SU-DHL-6 (cell line): ENCODE measurements at regions not wholly inside any gene's neighbourhood (a gene's known extent, or its start where the extent isn't known, plus 50 kb on each side); places are given as distances from the start of the nearest gene placed in this dataset.

Source experiments
- H2AFZ ChIP-seq: fragments of 200-600 bp; sonication (generic); 2 replicates; pipeline ENCODE4 v1.6.1; 2014; ENCODE audit warnings: low read depth, mild to moderate bottlenecking, moderate library complexity, mixed read lengths, antibody characterized with exemption, low read length; ENCODE audit not compliant: severe bottlenecking
- H3F3A ChIP-seq: fragments of 200-600 bp; shearing (Covaris generic); 2 replicates; pipeline ENCODE4 v1.6.0; 2016; ENCODE audit warnings: antibody characterized with exemption, mild to moderate bottlenecking; ENCODE audit not compliant: insufficient read depth
- H3K27ac ChIP-seq: fragments of 200-600 bp; sonication (generic); 2 replicates; pipeline ENCODE4 v1.5.1; 2016; ENCODE audit warnings: low read depth, mild to moderate bottlenecking, low read length, moderate library complexity, mixed read lengths
- H3K27me3 ChIP-seq: fragments of 200-600 bp; sonication (generic), shearing (Covaris generic); 2 replicates; pipeline ENCODE4 v1.6.0; 2014; ENCODE audit warnings: mild to moderate bottlenecking, low read length
- H3K36me3 ChIP-seq: fragments of 200-600 bp; sonication (generic); 2 replicates; pipeline ENCODE4 v1.6.1; 2014; ENCODE audit warnings: mild to moderate bottlenecking, low read length, mixed read lengths
- H3K4me2 ChIP-seq: fragments of 300-600, 200-600 bp; shearing (Covaris generic), sonication (generic); 2 replicates; pipeline ENCODE4 v1.6.0; 2014; ENCODE audit warnings: low read length, low read depth, mild to moderate bottlenecking; ENCODE audit not compliant: poor library complexity, severe bottlenecking
- H3K4me3 ChIP-seq: fragments of 200-600 bp; sonication (generic); 2 replicates; pipeline ENCODE4 v1.5.1; 2014; ENCODE audit warnings: antibody characterized with exemption, low read length, mild to moderate bottlenecking, mixed read lengths; ENCODE audit not compliant: insufficient read depth, poor library complexity, severe bottlenecking
- H3K79me2 ChIP-seq: fragments of 200-600 bp; sonication (generic); 2 replicates; pipeline ENCODE4 v1.6.1; 2014; ENCODE audit warnings: mild to moderate bottlenecking, low read length, moderate library complexity; ENCODE audit not compliant: insufficient read depth
- H3K9ac ChIP-seq: fragments of 200-600 bp; sonication (generic); 2 replicates; pipeline ENCODE4 v1.7.0; 2014; ENCODE audit warnings: mild to moderate bottlenecking, low read length
- H3K9me2 ChIP-seq: fragments of 200-600 bp; sonication (generic); replicated peaks from 2 replicates; pipeline ENCODE4 v1.6.1; 2014; ENCODE audit warnings: low read length; ENCODE audit not compliant: insufficient read depth
- H3K9me3 ChIP-seq: fragments of 200-600 bp; sonication (generic); 2 replicates; pipeline ENCODE4 v1.6.1; 2014; ENCODE audit warnings: low read length, mixed read lengths; ENCODE audit not compliant: insufficient read depth
- H4K20me1 ChIP-seq: fragments of 200-600 bp; sonication (generic); 2 replicates; pipeline ENCODE4 v1.6.1; 2014; ENCODE audit warnings: low read depth, mild to moderate bottlenecking, antibody characterized with exemption, low read length, moderate library complexity, mixed read lengths
- EZH2phosphoT487 ChIP-seq: fragments of 200-600 bp; sonication (generic), shearing (Covaris generic); conservative IDR thresholded peaks from 2 replicates; pipeline ENCODE4 v1.6.1; 2018; ENCODE audit warnings: mild to moderate bottlenecking, antibody characterized with exemption, low read length, moderate library complexity, mixed read lengths
- TF ChIP-seq, protein P1 (sequence below): fragments of 200-600 bp; sonication (generic); IDR thresholded peaks from one replicate; pipeline ENCODE4 v1.5.1; 2017; ENCODE audit warnings: antibody characterized with exemption, mild to moderate bottlenecking, low read length, moderate library complexity; ENCODE audit not compliant: insufficient read depth, poor library complexity, severe bottlenecking

- Histone ChIP-seq H3K9me3 (no peaks in the 10 kb centered on the region), H3F3A (no peaks in the 10 kb centered on the region), H2AFZ (no peak overlapping the region), H3K79me2 (no peaks in the 10 kb centered on the region), H3K4me2 (no peak overlapping the region), H3K27me3 (no peaks in the 10 kb centered on the region), H3K9ac (no peak overlapping the region), H3K27ac (no peak overlapping the region), H3K36me3 (no peaks in the 10 kb centered on the region), H4K20me1 (no peaks in the 10 kb centered on the region), H3K4me3 (no peak overlapping the region), H3K9me2 (no peaks in the 10 kb centered on the region)
- TF ChIP-seq EZH2phosphoT487: no peak
- TF ChIP-seq, protein P1, sequence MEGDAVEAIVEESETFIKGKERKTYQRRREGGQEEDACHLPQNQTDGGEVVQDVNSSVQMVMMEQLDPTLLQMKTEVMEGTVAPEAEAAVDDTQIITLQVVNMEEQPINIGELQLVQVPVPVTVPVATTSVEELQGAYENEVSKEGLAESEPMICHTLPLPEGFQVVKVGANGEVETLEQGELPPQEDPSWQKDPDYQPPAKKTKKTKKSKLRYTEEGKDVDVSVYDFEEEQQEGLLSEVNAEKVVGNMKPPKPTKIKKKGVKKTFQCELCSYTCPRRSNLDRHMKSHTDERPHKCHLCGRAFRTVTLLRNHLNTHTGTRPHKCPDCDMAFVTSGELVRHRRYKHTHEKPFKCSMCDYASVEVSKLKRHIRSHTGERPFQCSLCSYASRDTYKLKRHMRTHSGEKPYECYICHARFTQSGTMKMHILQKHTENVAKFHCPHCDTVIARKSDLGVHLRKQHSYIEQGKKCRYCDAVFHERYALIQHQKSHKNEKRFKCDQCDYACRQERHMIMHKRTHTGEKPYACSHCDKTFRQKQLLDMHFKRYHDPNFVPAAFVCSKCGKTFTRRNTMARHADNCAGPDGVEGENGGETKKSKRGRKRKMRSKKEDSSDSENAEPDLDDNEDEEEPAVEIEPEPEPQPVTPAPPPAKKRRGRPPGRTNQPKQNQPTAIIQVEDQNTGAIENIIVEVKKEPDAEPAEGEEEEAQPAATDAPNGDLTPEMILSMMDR: peak; percentile 70
These were observed 172.7 kb upstream of the OR4E1 start for GRCh38 chr14:21846227-21846885.

GRCh38 chr14:21840765-21841164 lies 167.1 kb upstream of the OR4E1 start:
- no peaks in the 10 kb centered on the region for H3K9me2 ChIP-seq
- H3K36me3 ChIP-seq: no peaks in the 10 kb centered on the region
- no peak overlapping the region for H3K4me2 ChIP-seq
- no peaks in the 10 kb centered on the region for H4K20me1 ChIP-seq
- H3K4me3 ChIP-seq: no peak overlapping the region
- no peak overlapping the region for H3K9ac ChIP-seq
- TF ChIP-seq EZH2phosphoT487: no peak
- TF ChIP-seq, protein P1: no peak
- no peak overlapping the region for H3K27ac ChIP-seq
- no peaks in the 10 kb centered on the region for H3K79me2 ChIP-seq
- no peak overlapping the region for H2AFZ ChIP-seq
- H3K9me3 ChIP-seq: peaks cover 4% of the 10 kb centered on the region; the same call in 1 of the 2 replicates
- no peaks in the 10 kb centered on the region for H3K27me3 ChIP-seq
- no peaks in the 10 kb centered on the region for H3F3A ChIP-seq

DNA sequence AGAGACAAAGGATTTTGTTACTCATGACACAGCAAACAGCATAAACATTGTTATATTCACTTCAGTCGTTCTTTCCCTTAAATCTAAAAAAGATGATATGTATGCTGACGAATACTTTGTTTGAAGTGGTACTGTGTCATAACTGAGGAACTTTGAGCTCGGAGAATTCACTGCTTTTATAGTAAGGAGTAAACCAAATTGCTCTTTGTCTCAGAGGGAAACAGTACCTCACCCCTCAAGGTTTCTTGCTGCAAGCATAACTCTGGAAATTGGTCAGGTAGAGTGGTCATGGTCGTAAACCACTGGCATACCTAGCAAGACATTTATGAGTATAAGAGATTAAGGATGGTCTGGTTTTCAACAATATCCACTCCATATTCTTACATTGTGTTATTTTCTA lies 160.2 kb upstream of the OR4E1 start:
- Histone ChIP-seq H3K9ac (no peak overlapping the region), H3K27me3 (no peaks in the 10 kb centered on the region), H3K9me2 (no peaks in the 10 kb centered on the region), H3K4me3 (no peak overlapping the region), H3K4me2 (no peak overlapping the region), H3K79me2 (no peaks in the 10 kb centered on the region), H3F3A (no peaks in the 10 kb centered on the region), H4K20me1 (no peaks in the 10 kb centered on the region; the same call in 1 of the 2 replicates), H3K27ac (no peak overlapping the region), H3K36me3 (no peaks in the 10 kb centered on the region), H3K9me3 (peaks cover 6% of the 10 kb centered on the region; the same call in 1 of the 2 replicates), H2AFZ (no peak overlapping the region)
- TF ChIP-seq EZH2phosphoT487: no peak
- TF ChIP-seq, protein P1: no peak
